Transverse colon (tissue), 3 donors: ENCODE measurements at regions not wholly inside any gene's neighbourhood (a gene's known extent, or its start where the extent isn't known, plus 50 kb on each side); places are given as distances from the start of the nearest gene placed in this dataset.

Source experiments
- POLR2A ChIP-seq: fragments of 450-650 bp; IDR thresholded peaks from one replicate; pipeline ENCODE4 v1.6.1; 2016; ENCODE audit warnings: antibody characterized with exemption, mild to moderate bottlenecking, moderate library complexity
- POLR2AphosphoS5 ChIP-seq, 3 donors: sonication (generic); formaldehyde crosslinking; IDR thresholded peaks; one replicate each; pipeline ENCODE4 v1.6.1; 2016; ENCODE audit warnings: antibody characterized with exemption in 3 of 3

DNA sequence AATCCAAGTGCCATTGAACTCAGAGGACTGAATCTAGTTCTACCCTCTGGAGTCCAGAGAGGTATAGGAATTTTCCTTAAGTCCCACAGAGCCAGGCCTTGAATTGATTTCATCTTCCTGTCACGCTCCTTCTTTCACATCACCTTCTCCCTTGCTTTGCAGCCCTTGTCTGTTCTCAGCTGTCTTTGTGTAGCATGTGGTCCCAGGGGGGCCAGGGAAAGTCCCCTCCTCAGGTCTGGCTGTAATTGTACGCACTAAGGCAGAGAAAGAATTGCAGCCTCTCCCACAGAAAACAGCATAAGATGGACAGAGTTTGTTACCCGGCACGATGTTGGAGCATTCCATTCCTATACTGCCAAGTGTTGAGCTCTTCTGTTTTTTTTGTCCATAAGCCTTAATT is 153.6 kb downstream of the FAM78B start:
- no peak for TF ChIP-seq POLR2AphosphoS5 (IDR thresholded peaks at IDR 0.05)
- no peak for TF ChIP-seq POLR2A
